Suprapubic skin (tissue), 4 donors: ENCODE measurements at regions not wholly inside any gene's neighbourhood (a gene's known extent, or its start where the extent isn't known, plus 50 kb on each side); places are given as distances from the start of the nearest gene placed in this dataset.

ENCODE experiments used
- DNase-seq, 2 donors: peaks; one replicate each; pipeline ENCODE4 v3.0.0-alpha.2; 2019; ENCODE audit warnings: low spot score in 2 of 2
- H3K27ac ChIP-seq: fragments of 200-600 bp; sonication (generic); one replicate; pipeline ENCODE4 v1.5.1; 2019
- H3K27me3 ChIP-seq: fragments of 200-600 bp; sonication (generic); one replicate; pipeline ENCODE4 v1.5.1; 2019
- H3K36me3 ChIP-seq: fragments of 200-600 bp; sonication (generic); one replicate; pipeline ENCODE4 v1.5.1; 2019
- H3K4me1 ChIP-seq: fragments of 200-600 bp; sonication (generic); one replicate; pipeline ENCODE4 v1.5.1; 2019
- H3K4me3 ChIP-seq: fragments of 200-600 bp; sonication (generic); one replicate; pipeline ENCODE4 v1.5.1; 2019; ENCODE audit warnings: mild to moderate bottlenecking
- H3K9me3 ChIP-seq: fragments of 200-600 bp; sonication (generic); one replicate; pipeline ENCODE4 v1.5.1; 2019
- CTCF ChIP-seq, 2 donors: fragments of 200-600 bp in 1 of 2; fragments of 450-650 bp in 1 of 2; sonication (generic) in 1 of 2; IDR thresholded peaks; one replicate each; pipeline ENCODE4 v1.5.1; 2016 to 2019; ENCODE audit warnings: antibody characterized with exemption in 2 of 2, mild to moderate bottlenecking in 1 of 2, moderate library complexity in 1 of 2
- EP300 ChIP-seq: sonication (generic); formaldehyde crosslinking; IDR thresholded peaks from one replicate; pipeline ENCODE4 v1.6.1; 2017; ENCODE audit warnings: antibody characterized with exemption
- POLR2A ChIP-seq, 2 donors: fragments of 450-650 bp; IDR thresholded peaks; one replicate each; pipeline ENCODE4 v1.6.1; 2017; ENCODE audit warnings: antibody characterized with exemption in 2 of 2, mild to moderate bottlenecking in 2 of 2, moderate library complexity in 2 of 2
- POLR2AphosphoS5 ChIP-seq, 3 donors: sonication (generic); formaldehyde crosslinking; IDR thresholded peaks; one replicate each; pipeline ENCODE4 v1.6.1; 2017; ENCODE audit warnings: antibody characterized with exemption in 3 of 3
- WGBS: methylation state at CpG from one replicate; pipeline ENCODE4 v1.1.5; 2018; 5-methylcytosine and 5-hydroxymethylcytosine counted together

- Histone ChIP-seq H3K36me3 (no peaks in the 10 kb centered on the region), H3K9me3 (no peaks in the 10 kb centered on the region), H3K27ac (no peak overlapping the region), H3K27me3 (no peaks in the 10 kb centered on the region), H3K4me1 (no peaks in the 10 kb centered on the region), H3K4me3 (no peak overlapping the region)
- no peak for TF ChIP-seq CTCF (IDR thresholded peaks at IDR 0.05)
- no peak for DNase-seq
- 69% methylated on average over 1 of the region's 1 CpG for WGBS
Observed at GRCh38 chr18:27249933-27250332, 64.8 kb upstream of the CHST9 start.

GRCh38 chr18:27244259-27244658 is 59.2 kb upstream of the CHST9 start:
- no peaks in the 10 kb centered on the region for H3K4me1 ChIP-seq
- WGBS = 89% methylated on average over 4 of the region's 4 CpGs
- H3K4me3 ChIP-seq = no peak overlapping the region
- H3K27me3 ChIP-seq = no peaks in the 10 kb centered on the region
- no peak for DNase-seq
- TF ChIP-seq EP300 = no peak
- TF ChIP-seq CTCF (IDR thresholded peaks at IDR 0.05) = no peak
- TF ChIP-seq POLR2AphosphoS5 (IDR thresholded peaks at IDR 0.05) = no peak
- TF ChIP-seq POLR2A (IDR thresholded peaks at IDR 0.05) = no peak
- H3K36me3 ChIP-seq = no peaks in the 10 kb centered on the region
- no peaks in the 10 kb centered on the region for H3K9me3 ChIP-seq
- no peak overlapping the region for H3K27ac ChIP-seq

- WGBS = 82% methylated on average over 5 of the region's 5 CpGs
- Histone ChIP-seq H3K27me3 (no peaks in the 10 kb centered on the region), H3K4me1 (no peaks in the 10 kb centered on the region), H3K4me3 (no peak overlapping the region), H3K27ac (no peak overlapping the region), H3K36me3 (no peaks in the 10 kb centered on the region), H3K9me3 (no peaks in the 10 kb centered on the region)
- TF ChIP-seq POLR2A (IDR thresholded peaks at IDR 0.05) = no peak
- no peak for TF ChIP-seq CTCF (IDR thresholded peaks at IDR 0.05)
- no peak for TF ChIP-seq POLR2AphosphoS5 (IDR thresholded peaks at IDR 0.05)
- no peak for TF ChIP-seq EP300
- no peak for DNase-seq
Observed at GRCh38 chr18:27242392-27243047, 57.4 kb upstream of the CHST9 start.

- no peak for DNase-seq
- no peak for TF ChIP-seq POLR2AphosphoS5 (IDR thresholded peaks at IDR 0.05)
- no peak for TF ChIP-seq CTCF (IDR thresholded peaks at IDR 0.05)
- no peak for TF ChIP-seq POLR2A (IDR thresholded peaks at IDR 0.05)
- no peak for TF ChIP-seq EP300
- H3K27ac ChIP-seq = no peak overlapping the region
- no peaks in the 10 kb centered on the region for H3K36me3 ChIP-seq
- no peaks in the 10 kb centered on the region for H3K27me3 ChIP-seq
- H3K4me3 ChIP-seq = no peak overlapping the region
- no peaks in the 10 kb centered on the region for H3K9me3 ChIP-seq
- no peaks in the 10 kb centered on the region for H3K4me1 ChIP-seq
- WGBS = 47% methylated on average over 3 of the region's 3 CpGs
Observed at GRCh38 chr18:27240383-27240782, 55.3 kb upstream of the CHST9 start.

GRCh38 chr18:27239669-27240068 is 54.6 kb upstream of the CHST9 start:
- DNase-seq = no peak
- WGBS = 72% methylated on average over 4 of the region's 4 CpGs
- Histone ChIP-seq H3K27me3 (no peaks in the 10 kb centered on the region), H3K9me3 (no peaks in the 10 kb centered on the region), H3K4me1 (no peaks in the 10 kb centered on the region), H3K27ac (no peak overlapping the region), H3K36me3 (no peaks in the 10 kb centered on the region), H3K4me3 (no peak overlapping the region)
- TF ChIP-seq POLR2AphosphoS5 (IDR thresholded peaks at IDR 0.05) = no peak
- no peak for TF ChIP-seq EP300
- TF ChIP-seq CTCF (IDR thresholded peaks at IDR 0.05) = no peak
- no peak for TF ChIP-seq POLR2A (IDR thresholded peaks at IDR 0.05)
